Keratinocyte (primary cell): ENCODE measurements at regions not wholly inside any gene's neighbourhood (a gene's known extent, or its start where the extent isn't known, plus 50 kb on each side); places are given as distances from the start of the nearest gene placed in this dataset.

Experiments used
- EZH2 ChIP-seq: IDR thresholded peaks from one replicate; pipeline ENCODE4 v1.6.1; 2012; ENCODE audit warnings: inconsistent platforms, mild to moderate bottlenecking, low read length, moderate library complexity
- TF ChIP-seq, protein P1 (sequence below), 3 experiments: IDR thresholded peaks in 1 of 3; conservative IDR thresholded peaks in 1 of 3; optimal IDR thresholded peaks in 1 of 3; 2 replicates in 2 of 3; 3 replicates in 1 of 3; pipeline versions ENCODE3 to v1.5.1; 2011; ENCODE audit warnings: low read length in 3 of 3, mild to moderate bottlenecking in 3 of 3, moderate library complexity in 2 of 3, control low read depth in 1 of 3, inconsistent platforms in 1 of 3; ENCODE audit not compliant: insufficient read depth in 2 of 3; ENCODE audit errors: extremely low read depth in 1 of 3

DNA sequence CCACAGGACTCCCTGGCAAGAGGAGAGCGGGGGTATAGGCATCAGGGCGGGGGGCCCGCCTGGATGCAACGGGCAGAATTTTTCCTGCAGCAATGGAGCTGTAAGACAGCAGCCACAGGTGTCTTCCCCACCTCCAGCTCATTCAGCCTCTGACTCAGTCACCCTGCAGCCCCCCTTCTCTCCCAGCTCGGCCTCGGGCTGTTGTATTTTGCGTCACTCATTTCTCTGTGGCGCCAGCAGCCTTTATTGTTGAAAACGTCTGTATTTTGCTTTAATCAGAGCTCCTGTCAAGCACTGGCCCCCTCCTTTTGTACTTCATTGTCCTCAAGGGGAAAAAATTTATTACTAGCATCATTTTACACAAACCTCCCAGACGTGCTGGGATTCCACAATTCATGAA, 117.7 kb downstream of the WSCD1 start:
- TF ChIP-seq EZH2 = no peak
- TF ChIP-seq, protein P1, sequence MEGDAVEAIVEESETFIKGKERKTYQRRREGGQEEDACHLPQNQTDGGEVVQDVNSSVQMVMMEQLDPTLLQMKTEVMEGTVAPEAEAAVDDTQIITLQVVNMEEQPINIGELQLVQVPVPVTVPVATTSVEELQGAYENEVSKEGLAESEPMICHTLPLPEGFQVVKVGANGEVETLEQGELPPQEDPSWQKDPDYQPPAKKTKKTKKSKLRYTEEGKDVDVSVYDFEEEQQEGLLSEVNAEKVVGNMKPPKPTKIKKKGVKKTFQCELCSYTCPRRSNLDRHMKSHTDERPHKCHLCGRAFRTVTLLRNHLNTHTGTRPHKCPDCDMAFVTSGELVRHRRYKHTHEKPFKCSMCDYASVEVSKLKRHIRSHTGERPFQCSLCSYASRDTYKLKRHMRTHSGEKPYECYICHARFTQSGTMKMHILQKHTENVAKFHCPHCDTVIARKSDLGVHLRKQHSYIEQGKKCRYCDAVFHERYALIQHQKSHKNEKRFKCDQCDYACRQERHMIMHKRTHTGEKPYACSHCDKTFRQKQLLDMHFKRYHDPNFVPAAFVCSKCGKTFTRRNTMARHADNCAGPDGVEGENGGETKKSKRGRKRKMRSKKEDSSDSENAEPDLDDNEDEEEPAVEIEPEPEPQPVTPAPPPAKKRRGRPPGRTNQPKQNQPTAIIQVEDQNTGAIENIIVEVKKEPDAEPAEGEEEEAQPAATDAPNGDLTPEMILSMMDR (optimal IDR thresholded peaks at IDR 0.05 in 1 of 3, IDR thresholded peaks at IDR 0.05 in 1 of 3, conservative IDR thresholded peaks at IDR 0.05 in 1 of 3; ENCODE audit: extremely low read depth in 1 of 3, insufficient read depth in 2 of 3, low read length in 3 of 3) = no peak
